ENCODE measurements at regions not wholly inside any gene's neighbourhood (a gene's known extent, or its start where the extent isn't known, plus 50 kb on each side); places are given as distances from the start of the nearest gene placed in this dataset.

GRCh38 chr2:125175415-125175814, 1150.3 kb downstream of the CNTNAP5 start:
- Histone ChIP-seq H3K27ac (ENCODE audit: low read depth in 1 of 2, low read length in 2 of 2) (no peak overlapping the region), H3K4me1 (ENCODE audit: control insufficient read depth in 4 of 4, insufficient read depth in 4 of 4, low read length in 3 of 4) (no peaks in the 10 kb centered on the region), H3K9me3 (ENCODE audit: control insufficient read depth in 4 of 4, low read length in 3 of 4) (peaks cover 0 to 5% (median under 1%) of the 10 kb centered on the region in 4 donors), H3K4me3 (ENCODE audit: low read depth in 1 of 3, low read length in 3 of 3) (no peak overlapping the region), H3K36me3 (ENCODE audit: control insufficient read depth in 4 of 4, insufficient read depth in 3 of 4, low read depth in 1 of 4, low read length in 3 of 4) (no peaks in the 10 kb centered on the region), H3K9ac (ENCODE audit: low read depth in 1 of 2, low read length in 2 of 2) (no peak overlapping the region), H3K27me3 (ENCODE audit: control insufficient read depth in 4 of 4, insufficient read depth in 4 of 4, low read length in 3 of 4) (no peaks in the 10 kb centered on the region)
- DNase-seq (ENCODE audit: low spot score): no peak
- 89% methylated on average over 1 of the region's 1 CpG for WGBS
- TF ChIP-seq, protein P1, sequence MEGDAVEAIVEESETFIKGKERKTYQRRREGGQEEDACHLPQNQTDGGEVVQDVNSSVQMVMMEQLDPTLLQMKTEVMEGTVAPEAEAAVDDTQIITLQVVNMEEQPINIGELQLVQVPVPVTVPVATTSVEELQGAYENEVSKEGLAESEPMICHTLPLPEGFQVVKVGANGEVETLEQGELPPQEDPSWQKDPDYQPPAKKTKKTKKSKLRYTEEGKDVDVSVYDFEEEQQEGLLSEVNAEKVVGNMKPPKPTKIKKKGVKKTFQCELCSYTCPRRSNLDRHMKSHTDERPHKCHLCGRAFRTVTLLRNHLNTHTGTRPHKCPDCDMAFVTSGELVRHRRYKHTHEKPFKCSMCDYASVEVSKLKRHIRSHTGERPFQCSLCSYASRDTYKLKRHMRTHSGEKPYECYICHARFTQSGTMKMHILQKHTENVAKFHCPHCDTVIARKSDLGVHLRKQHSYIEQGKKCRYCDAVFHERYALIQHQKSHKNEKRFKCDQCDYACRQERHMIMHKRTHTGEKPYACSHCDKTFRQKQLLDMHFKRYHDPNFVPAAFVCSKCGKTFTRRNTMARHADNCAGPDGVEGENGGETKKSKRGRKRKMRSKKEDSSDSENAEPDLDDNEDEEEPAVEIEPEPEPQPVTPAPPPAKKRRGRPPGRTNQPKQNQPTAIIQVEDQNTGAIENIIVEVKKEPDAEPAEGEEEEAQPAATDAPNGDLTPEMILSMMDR (IDR thresholded peaks at IDR 0.05; ENCODE audit: low read depth, low read length, missing input control): no peak
- no peak for TF ChIP-seq GABPA (IDR thresholded peaks at IDR 0.05 in 1 of 2, conservative IDR thresholded peaks at IDR 0.05 in 1 of 2)
- TF ChIP-seq EGR1 (IDR thresholded peaks at IDR 0.05; ENCODE audit: low read depth in 2 of 2): no peak
- TF ChIP-seq TAF1 (conservative IDR thresholded peaks at IDR 0.05): no peak
- no peak for TF ChIP-seq ATF3 (IDR thresholded peaks at IDR 0.05)
- TF ChIP-seq HNF4A (conservative IDR thresholded peaks at IDR 0.05): no peak
- no peak for TF ChIP-seq YY1 (IDR thresholded peaks at IDR 0.05)
- TF ChIP-seq NR2F2 (IDR thresholded peaks at IDR 0.05): no peak
- TF ChIP-seq FOXA1 (IDR thresholded peaks at IDR 0.05): no peak
- TF ChIP-seq ZBTB33 (IDR thresholded peaks at IDR 0.05): no peak
- no peak for TF ChIP-seq RAD21 (IDR thresholded peaks at IDR 0.05)
- TF ChIP-seq SP1 (IDR thresholded peaks at IDR 0.05): no peak
- no peak for TF ChIP-seq JUND (IDR thresholded peaks at IDR 0.05)
- TF ChIP-seq MAX (IDR thresholded peaks at IDR 0.05): no peak
- TF ChIP-seq RXRA (IDR thresholded peaks at IDR 0.05): no peak
- TF ChIP-seq FOXA2 (IDR thresholded peaks at IDR 0.05): no peak
- TF ChIP-seq, protein P2, sequence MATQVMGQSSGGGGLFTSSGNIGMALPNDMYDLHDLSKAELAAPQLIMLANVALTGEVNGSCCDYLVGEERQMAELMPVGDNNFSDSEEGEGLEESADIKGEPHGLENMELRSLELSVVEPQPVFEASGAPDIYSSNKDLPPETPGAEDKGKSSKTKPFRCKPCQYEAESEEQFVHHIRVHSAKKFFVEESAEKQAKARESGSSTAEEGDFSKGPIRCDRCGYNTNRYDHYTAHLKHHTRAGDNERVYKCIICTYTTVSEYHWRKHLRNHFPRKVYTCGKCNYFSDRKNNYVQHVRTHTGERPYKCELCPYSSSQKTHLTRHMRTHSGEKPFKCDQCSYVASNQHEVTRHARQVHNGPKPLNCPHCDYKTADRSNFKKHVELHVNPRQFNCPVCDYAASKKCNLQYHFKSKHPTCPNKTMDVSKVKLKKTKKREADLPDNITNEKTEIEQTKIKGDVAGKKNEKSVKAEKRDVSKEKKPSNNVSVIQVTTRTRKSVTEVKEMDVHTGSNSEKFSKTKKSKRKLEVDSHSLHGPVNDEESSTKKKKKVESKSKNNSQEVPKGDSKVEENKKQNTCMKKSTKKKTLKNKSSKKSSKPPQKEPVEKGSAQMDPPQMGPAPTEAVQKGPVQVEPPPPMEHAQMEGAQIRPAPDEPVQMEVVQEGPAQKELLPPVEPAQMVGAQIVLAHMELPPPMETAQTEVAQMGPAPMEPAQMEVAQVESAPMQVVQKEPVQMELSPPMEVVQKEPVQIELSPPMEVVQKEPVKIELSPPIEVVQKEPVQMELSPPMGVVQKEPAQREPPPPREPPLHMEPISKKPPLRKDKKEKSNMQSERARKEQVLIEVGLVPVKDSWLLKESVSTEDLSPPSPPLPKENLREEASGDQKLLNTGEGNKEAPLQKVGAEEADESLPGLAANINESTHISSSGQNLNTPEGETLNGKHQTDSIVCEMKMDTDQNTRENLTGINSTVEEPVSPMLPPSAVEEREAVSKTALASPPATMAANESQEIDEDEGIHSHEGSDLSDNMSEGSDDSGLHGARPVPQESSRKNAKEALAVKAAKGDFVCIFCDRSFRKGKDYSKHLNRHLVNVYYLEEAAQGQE (IDR thresholded peaks at IDR 0.05): no peak
